K562 (cell line): ENCODE measurements at regions not wholly inside any gene's neighbourhood (a gene's known extent, or its start where the extent isn't known, plus 50 kb on each side); places are given as distances from the start of the nearest gene placed in this dataset.

Experiments
- ATAC-seq: fragments of 200-7000 bp; cut with Tn5 transposase; 3 replicates; pipeline ENCODE4 v1.9.1; 2020; ENCODE audit warnings: moderate library complexity
- BruUV-seq: library from RNA; stranded (reverse); fragments of 400-500 nt; replicated peaks from 2 replicates; lab custom pipeline; 2021; lab: Mats Ljungman, UMichigan
- CTCF ChIA-PET: fragments of 300-600 bp; formaldehyde crosslinking; extraction: SDS; loops from one replicate; lab custom pipeline; 2021; ENCODE audit warnings: low intra/inter-chr PET ratio; lab: Yijun Ruan, JAX
- POLR2A ChIA-PET: fragments of 300-600, 350-650 bp; sonication (Branson Sonifier 250); formaldehyde crosslinking; extraction: SDS; loops from one replicate; lab custom pipeline; 2021; ENCODE audit warnings: antibody characterized with exemption, inconsistent platforms; lab: Yijun Ruan, JAX
- DNase-seq, 4 experiments: peaks; one replicate each; pipeline versions ENCODE4 v3.0.0 to v3.0.0-alpha.2; 2011 to 2018; ENCODE audit warnings: low spot score in 3 of 4, mixed read lengths in 3 of 4; ENCODE audit errors: extremely low read depth in 1 of 4
- FAIRE-seq: peaks from 2 replicates; lab custom pipeline; 2011; peaks lifted over from hg19 to GRCh38; lab: Jason Lieb, UNC
- H2AFZ ChIP-seq: 2 replicates; pipeline ENCODE4 v1.6.0; 2011; ENCODE audit warnings: low read depth, low read length, control low read depth, inconsistent platforms
- H3K27ac ChIP-seq: fragments of 200-600 bp; 3 replicates; pipeline ENCODE4 v1.8.0; 2011; ENCODE audit warnings: low read depth, mild to moderate bottlenecking, control low read depth, inconsistent platforms, low read length, moderate library complexity, mixed read lengths; ENCODE audit errors: extremely low read depth
- H3K27me3 ChIP-seq, 2 experiments: fragments of 300-600 bp in 1 of 2; 2 replicates in 1 of 2; 3 replicates in 1 of 2; pipeline versions ENCODE4 v1.6.0 to v1.8.0; 2011; ENCODE audit warnings: inconsistent platforms in 2 of 2, low read length in 2 of 2, mild to moderate bottlenecking in 1 of 2, mixed read lengths in 1 of 2, moderate library complexity in 1 of 2; ENCODE audit not compliant: control insufficient read depth in 2 of 2, insufficient read depth in 2 of 2
- H3K36me3 ChIP-seq: fragments of 300-600 bp; 3 replicates; pipeline ENCODE4 v1.8.0; 2011; ENCODE audit warnings: mild to moderate bottlenecking, low read length, inconsistent platforms; ENCODE audit not compliant: control insufficient read depth, insufficient read depth
- H3K4me1 ChIP-seq, 2 experiments: fragments of 200-600 bp in 1 of 2; replicated peaks in 1 of 2; 2 replicates in 1 of 2; 3 replicates in 1 of 2; pipeline versions ENCODE4 v1.5.1 to v1.8.0; 2011; ENCODE audit warnings: inconsistent platforms in 2 of 2, low read length in 2 of 2, mild to moderate bottlenecking in 1 of 2, mixed read lengths in 1 of 2, moderate library complexity in 1 of 2; ENCODE audit not compliant: control insufficient read depth in 2 of 2, insufficient read depth in 2 of 2
- H3K4me2 ChIP-seq: 2 replicates; pipeline ENCODE4 v1.6.1; 2011; ENCODE audit warnings: low read length, control low read depth, inconsistent platforms, mixed read lengths; ENCODE audit not compliant: insufficient read depth
- H3K4me3 ChIP-seq: fragments of 200-600 bp; sonication (generic), shearing (Covaris generic); 2 replicates; pipeline ENCODE4 v1.5.1; 2016; ENCODE audit warnings: control low read depth, inconsistent platforms
- H3K79me2 ChIP-seq: fragments of 200-600 bp; 3 replicates; pipeline ENCODE4 v1.8.0; 2011; ENCODE audit warnings: low read length, inconsistent platforms; ENCODE audit not compliant: control insufficient read depth, insufficient read depth
- H3K9ac ChIP-seq, 2 experiments: 2 replicates each; pipeline versions ENCODE4 v1.6.0 to v1.6.1; 2011; ENCODE audit warnings: low read depth in 2 of 2, low read length in 2 of 2, control low read depth in 1 of 2, inconsistent platforms in 1 of 2, mild to moderate bottlenecking in 1 of 2, mixed read lengths in 1 of 2; ENCODE audit not compliant: insufficient read depth in 1 of 2
- H3K9me1 ChIP-seq: one replicate; pipeline ENCODE4 v1.6.0; 2011; ENCODE audit warnings: inconsistent platforms, mild to moderate bottlenecking, low read length, moderate library complexity; ENCODE audit not compliant: control insufficient read depth, insufficient read depth
- H3K9me3 ChIP-seq: replicated peaks from 2 replicates; pipeline ENCODE4 v1.5.1; 2011; ENCODE audit warnings: low read depth, low read length, inconsistent platforms; ENCODE audit not compliant: control insufficient read depth, insufficient read depth
- H4K20me1 ChIP-seq: replicated peaks from 2 replicates; pipeline ENCODE4 v1.6.1; 2011; ENCODE audit warnings: low read length, inconsistent platforms, mixed read lengths; ENCODE audit not compliant: control insufficient read depth, insufficient read depth
- ARID2 ChIP-seq: fragments of 450-650 bp; IDR thresholded peaks from 2 replicates; pipeline ENCODE4 v1.6.1; 2017; ENCODE audit warnings: antibody characterized with exemption, mild to moderate bottlenecking
- BACH1 ChIP-seq: fragments of 200-800 bp; sonication (Bioruptor generic); IDR thresholded peaks from 2 replicates; pipeline ENCODE4 v1.6.1; 2016; ENCODE audit warnings: missing genetic modification characterization, missing compliant biosample characterization
- ESRRB ChIP-seq: fragments of 250-450 bp; sonication (Bioruptor Pico); IDR thresholded peaks from 2 replicates; pipeline ENCODE4 v1.5.0; 2020; ENCODE audit warnings: mild to moderate bottlenecking, moderate library complexity, borderline replicate concordance
- FOS ChIP-seq: IDR thresholded peaks from 3 replicates; pipeline ENCODE4 v1.6.1; 2011; ENCODE audit not compliant: insufficient read length; ENCODE audit errors: extremely low read depth
- HDAC1 ChIP-seq, 2 experiments: fragments of 450-650 bp; IDR thresholded peaks; 2 replicates each; pipeline ENCODE4 v1.6.1; 2016 to 2017; ENCODE audit warnings: inconsistent platforms in 1 of 2, mild to moderate bottlenecking in 1 of 2, moderate library complexity in 1 of 2
- HIVEP1 ChIP-seq: fragments of 250-450 bp; sonication (Bioruptor Pico); IDR thresholded peaks from 2 replicates; pipeline ENCODE4 v1.4.0; 2020; ENCODE audit warnings: mild to moderate bottlenecking
- HNRNPLL ChIP-seq: fragments of 200-400 bp; formaldehyde crosslinking; IDR thresholded peaks from 2 replicates; pipeline ENCODE4 v1.6.1; 2017; ENCODE audit warnings: low read length, low read depth, mild to moderate bottlenecking; ENCODE audit not compliant: poor library complexity, severe bottlenecking
- MCM7 ChIP-seq, 2 experiments: fragments of 450-650 bp; IDR thresholded peaks; 2 replicates each; pipeline ENCODE4 v1.6.1; 2016 to 2018
- MTA1 ChIP-seq: fragments of 450-650 bp; IDR thresholded peaks from 2 replicates; pipeline ENCODE4 v1.6.1; 2017; ENCODE audit warnings: borderline replicate concordance
- RBM15 ChIP-seq: fragments of 200-400 bp; formaldehyde crosslinking; IDR thresholded peaks from 2 replicates; pipeline ENCODE4 v1.6.1; 2018; ENCODE audit warnings: mild to moderate bottlenecking, low read length, moderate library complexity; ENCODE audit not compliant: insufficient read depth
- TCF7L2 ChIP-seq: fragments of 150-350 bp; IDR thresholded peaks from 2 replicates; pipeline ENCODE4 v1.6.1; 2016; ENCODE audit warnings: low read depth, mild to moderate bottlenecking, low read length, moderate library complexity
- ZBED1 ChIP-seq: IDR thresholded peaks from 2 replicates; pipeline ENCODE4 v1.6.1; 2014
- WGBS: fragments of 100-300 bp; shearing (Covaris generic); methylation state at CpG from one replicate; pipeline ENCODE4 v1.1.6; 2016; ENCODE audit warnings: low coverage, mixed read lengths; ENCODE audit not compliant: insufficient coverage; ENCODE audit errors: missing lambda C conversion rate; 5-methylcytosine and 5-hydroxymethylcytosine counted together
- in situ Hi-C: fragments of 300-500 bp; cut with MboI; formaldehyde crosslinking; loops from 4 replicates; pipeline ENCODE4 v1.15.0; 2018; ENCODE audit warnings: inconsistent platforms, mixed read lengths
- intact Hi-C: fragments of 100-400 bp; cut with micrococcal nuclease; formaldehyde crosslinking; loops from 2 replicates; pipeline ENCODE4 v1.14.2; 2022
- TF ChIP-seq, protein P1 (sequence below), 2 experiments: fragments of 450-650 bp in 1 of 2; IDR thresholded peaks; 2 replicates each; pipeline ENCODE4 v1.6.1; 2011 to 2017; ENCODE audit warnings: low read depth in 2 of 2, antibody characterized with exemption in 1 of 2, borderline replicate concordance in 1 of 2, low read length in 1 of 2, mild to moderate bottlenecking in 1 of 2, mixed read lengths in 1 of 2; ENCODE audit not compliant: control insufficient read depth in 1 of 2
- TF ChIP-seq, protein P2 (sequence below), 2 experiments: fragments of 450-650 bp in 1 of 2; sonication (generic) in 1 of 2; formaldehyde crosslinking in 1 of 2; IDR thresholded peaks in 1 of 2; conservative IDR thresholded peaks in 1 of 2; 2 replicates each; pipeline versions ENCODE4 v1.6.1 to v1.8.1; 2016 to 2023; ENCODE audit warnings: mild to moderate bottlenecking in 2 of 2, moderate library complexity in 2 of 2, inconsistent platforms in 1 of 2, missing genetic modification reagents in 1 of 2
- TF ChIP-seq, protein P3 (sequence below): sonication (generic); formaldehyde crosslinking; IDR thresholded peaks from 2 replicates; pipeline ENCODE4 v1.8.1; 2023; ENCODE audit warnings: mild to moderate bottlenecking, missing genetic modification reagents
- TF ChIP-seq, protein P4 (sequence below): fragments of 450-650 bp; IDR thresholded peaks from 2 replicates; pipeline ENCODE4 v1.6.1; 2016
- TF ChIP-seq, protein P5 (sequence below): fragments of 450-650 bp; IDR thresholded peaks from 2 replicates; pipeline ENCODE4 v1.6.1; 2016; ENCODE audit warnings: low read depth, mild to moderate bottlenecking, moderate library complexity

DNA sequence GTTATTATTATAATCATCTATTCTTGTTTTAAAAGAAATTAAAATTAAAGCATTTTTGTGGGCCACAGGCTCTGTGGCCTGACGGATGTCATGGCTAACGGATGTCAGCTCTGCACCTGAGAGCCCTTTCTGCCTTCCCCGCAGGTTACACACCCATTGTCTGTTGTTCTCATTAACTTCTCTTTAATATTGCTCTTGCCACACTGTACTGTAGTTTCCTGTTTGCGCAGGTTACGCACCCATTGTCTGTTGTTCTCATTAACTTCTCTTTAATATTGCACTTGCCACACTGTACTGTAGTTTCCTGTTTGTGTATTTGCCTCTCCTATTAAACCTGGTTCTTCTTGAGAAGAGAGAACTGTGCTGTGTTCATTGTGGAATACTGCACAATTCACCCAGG is 294.4 kb upstream of the PLXNA2 start:
- ChIA-PET CTCF (no interaction called here), POLR2A (interaction anchor here (0.6 kb wide), 1 partner anchor 56 kb away, joined by 3 read pairs; no protein-coding TSS in a partner anchor)
- H4K20me1 ChIP-seq, result no peaks in the 10 kb centered on the region
- no peak for DNase-seq
- FAIRE-seq, result no peak
- no peak overlapping the region for H3K9ac ChIP-seq
- no peak for ATAC-seq
- H3K27me3 ChIP-seq, result peaks cover 0 to 13% of the 10 kb centered on the region in 2 experiments; a peak in 3 of 5 replicates
- H3K27ac ChIP-seq, result no peak overlapping the region
- H3K9me3 ChIP-seq, result no peaks in the 10 kb centered on the region
- WGBS, result 2% methylated on average over 5 of the region's 5 CpGs
- no peaks in the 10 kb centered on the region for H3K9me1 ChIP-seq
- H3K4me2 ChIP-seq, result no peak overlapping the region
- no peak overlapping the region for H2AFZ ChIP-seq
- H3K4me1 ChIP-seq, result no peaks in the 10 kb centered on the region; a peak in 1 of 5 replicates
- intact Hi-C loops (no loop called here), in situ Hi-C loops (no loop called here)
- H3K36me3 ChIP-seq, result no peaks in the 10 kb centered on the region
- H3K79me2 ChIP-seq, result no peaks in the 10 kb centered on the region
- H3K4me3 ChIP-seq, result no peak overlapping the region
- BruUV-seq, result no TSS peak
- TF ChIP-seq, protein P1, sequence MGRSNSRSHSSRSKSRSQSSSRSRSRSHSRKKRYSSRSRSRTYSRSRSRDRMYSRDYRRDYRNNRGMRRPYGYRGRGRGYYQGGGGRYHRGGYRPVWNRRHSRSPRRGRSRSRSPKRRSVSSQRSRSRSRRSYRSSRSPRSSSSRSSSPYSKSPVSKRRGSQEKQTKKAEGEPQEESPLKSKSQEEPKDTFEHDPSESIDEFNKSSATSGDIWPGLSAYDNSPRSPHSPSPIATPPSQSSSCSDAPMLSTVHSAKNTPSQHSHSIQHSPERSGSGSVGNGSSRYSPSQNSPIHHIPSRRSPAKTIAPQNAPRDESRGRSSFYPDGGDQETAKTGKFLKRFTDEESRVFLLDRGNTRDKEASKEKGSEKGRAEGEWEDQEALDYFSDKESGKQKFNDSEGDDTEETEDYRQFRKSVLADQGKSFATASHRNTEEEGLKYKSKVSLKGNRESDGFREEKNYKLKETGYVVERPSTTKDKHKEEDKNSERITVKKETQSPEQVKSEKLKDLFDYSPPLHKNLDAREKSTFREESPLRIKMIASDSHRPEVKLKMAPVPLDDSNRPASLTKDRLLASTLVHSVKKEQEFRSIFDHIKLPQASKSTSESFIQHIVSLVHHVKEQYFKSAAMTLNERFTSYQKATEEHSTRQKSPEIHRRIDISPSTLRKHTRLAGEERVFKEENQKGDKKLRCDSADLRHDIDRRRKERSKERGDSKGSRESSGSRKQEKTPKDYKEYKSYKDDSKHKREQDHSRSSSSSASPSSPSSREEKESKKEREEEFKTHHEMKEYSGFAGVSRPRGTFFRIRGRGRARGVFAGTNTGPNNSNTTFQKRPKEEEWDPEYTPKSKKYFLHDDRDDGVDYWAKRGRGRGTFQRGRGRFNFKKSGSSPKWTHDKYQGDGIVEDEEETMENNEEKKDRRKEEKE (IDR thresholded peaks at IDR 0.05; ENCODE audit: borderline replicate concordance in 1 of 2, control insufficient read depth in 1 of 2, low read depth in 2 of 2, low read length in 1 of 2), result no peak
- TF ChIP-seq, protein P2, sequence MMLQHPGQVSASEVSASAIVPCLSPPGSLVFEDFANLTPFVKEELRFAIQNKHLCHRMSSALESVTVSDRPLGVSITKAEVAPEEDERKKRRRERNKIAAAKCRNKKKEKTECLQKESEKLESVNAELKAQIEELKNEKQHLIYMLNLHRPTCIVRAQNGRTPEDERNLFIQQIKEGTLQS (IDR thresholded peaks at IDR 0.05), result no peak
- TF ChIP-seq, protein P2 (CRISPR knock-in tag; conservative IDR thresholded peaks at IDR 0.05), result no peak
- TF ChIP-seq MTA1 (no peak), ARID2 (no peak), ZBED1 (no peak), MCM7 (IDR thresholded peaks at IDR 0.05) (no peak), HNRNPLL (no peak), TCF7L2 (no peak), RBM15 (no peak), HDAC1 (IDR thresholded peaks at IDR 0.05) (no peak), BACH1 (tag) (no peak), HIVEP1 (CRISPR knock-in tag) (no peak), FOS (no peak), ESRRB (CRISPR knock-in tag) (no peak)
- TF ChIP-seq, protein P3, sequence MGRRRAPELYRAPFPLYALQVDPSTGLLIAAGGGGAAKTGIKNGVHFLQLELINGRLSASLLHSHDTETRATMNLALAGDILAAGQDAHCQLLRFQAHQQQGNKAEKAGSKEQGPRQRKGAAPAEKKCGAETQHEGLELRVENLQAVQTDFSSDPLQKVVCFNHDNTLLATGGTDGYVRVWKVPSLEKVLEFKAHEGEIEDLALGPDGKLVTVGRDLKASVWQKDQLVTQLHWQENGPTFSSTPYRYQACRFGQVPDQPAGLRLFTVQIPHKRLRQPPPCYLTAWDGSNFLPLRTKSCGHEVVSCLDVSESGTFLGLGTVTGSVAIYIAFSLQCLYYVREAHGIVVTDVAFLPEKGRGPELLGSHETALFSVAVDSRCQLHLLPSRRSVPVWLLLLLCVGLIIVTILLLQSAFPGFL, result no peak
- TF ChIP-seq, protein P4, sequence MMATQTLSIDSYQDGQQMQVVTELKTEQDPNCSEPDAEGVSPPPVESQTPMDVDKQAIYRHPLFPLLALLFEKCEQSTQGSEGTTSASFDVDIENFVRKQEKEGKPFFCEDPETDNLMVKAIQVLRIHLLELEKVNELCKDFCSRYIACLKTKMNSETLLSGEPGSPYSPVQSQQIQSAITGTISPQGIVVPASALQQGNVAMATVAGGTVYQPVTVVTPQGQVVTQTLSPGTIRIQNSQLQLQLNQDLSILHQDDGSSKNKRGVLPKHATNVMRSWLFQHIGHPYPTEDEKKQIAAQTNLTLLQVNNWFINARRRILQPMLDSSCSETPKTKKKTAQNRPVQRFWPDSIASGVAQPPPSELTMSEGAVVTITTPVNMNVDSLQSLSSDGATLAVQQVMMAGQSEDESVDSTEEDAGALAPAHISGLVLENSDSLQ, result no peak
- TF ChIP-seq, protein P5, sequence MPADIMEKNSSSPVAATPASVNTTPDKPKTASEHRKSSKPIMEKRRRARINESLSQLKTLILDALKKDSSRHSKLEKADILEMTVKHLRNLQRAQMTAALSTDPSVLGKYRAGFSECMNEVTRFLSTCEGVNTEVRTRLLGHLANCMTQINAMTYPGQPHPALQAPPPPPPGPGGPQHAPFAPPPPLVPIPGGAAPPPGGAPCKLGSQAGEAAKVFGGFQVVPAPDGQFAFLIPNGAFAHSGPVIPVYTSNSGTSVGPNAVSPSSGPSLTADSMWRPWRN, result no peak
